SK-N-SH (cell line): ENCODE measurements at regions not wholly inside any gene's neighbourhood (a gene's known extent, or its start where the extent isn't known, plus 50 kb on each side); places are given as distances from the start of the nearest gene placed in this dataset.

Experiments
- CTCF ChIA-PET: fragments of 300-600, 350-600 bp; formaldehyde crosslinking; extraction: SDS; loops from one replicate; lab custom pipeline; 2021; lab: Yijun Ruan, JAX
- POLR2A ChIA-PET: fragments of 350-600 bp; sonication (Branson Sonifier 250); formaldehyde crosslinking; extraction: SDS; loops from one replicate; lab custom pipeline; 2020; ENCODE audit warnings: antibody characterized with exemption, inconsistent platforms; lab: Yijun Ruan, JAX
- DNase-seq: peaks from one replicate; pipeline ENCODE4 v3.0.0; 2012
- H2AFZ ChIP-seq: fragments of 200-600 bp; sonication (generic); 2 replicates; pipeline ENCODE4 v1.8.1; 2016; ENCODE audit warnings: antibody characterized with exemption, mild to moderate bottlenecking, low read depth
- H3F3A ChIP-seq: fragments of 200-600 bp; sonication (generic); replicated peaks from 2 replicates; pipeline ENCODE3; 2016; ENCODE audit warnings: antibody characterized with exemption, mild to moderate bottlenecking; ENCODE audit not compliant: insufficient read depth
- H3K27ac ChIP-seq, 2 experiments: fragments of 200-500 bp in 1 of 2; fragments of 200-600 bp in 1 of 2; sonication (Bioruptor generic) in 1 of 2; sonication (generic), shearing (Covaris generic) in 1 of 2; 2 replicates each; pipeline versions ENCODE4 v1.5.1 to v1.6.1; 2014 to 2016; ENCODE audit warnings: low read depth in 2 of 2, inconsistent platforms in 1 of 2, low read length in 1 of 2, mild to moderate bottlenecking in 1 of 2, mixed read lengths in 1 of 2
- H3K27me3 ChIP-seq: fragments of 200-600 bp; sonication (generic), shearing (Covaris generic); 2 replicates; pipeline ENCODE4 v1.6.1; 2016; ENCODE audit warnings: mixed run types; ENCODE audit not compliant: insufficient read depth
- H3K36me3 ChIP-seq, 2 experiments: fragments of 200-500 bp in 1 of 2; fragments of 200-600 bp in 1 of 2; sonication (Bioruptor generic) in 1 of 2; sonication (generic) in 1 of 2; replicated peaks in 1 of 2; 2 replicates each; pipeline versions ENCODE3 to v1.5.1; 2014 to 2016; ENCODE audit warnings: low read length in 1 of 2, mild to moderate bottlenecking in 1 of 2; ENCODE audit not compliant: insufficient read depth in 2 of 2, control insufficient read depth in 1 of 2
- H3K4me1 ChIP-seq, 2 experiments: fragments of 200-500 bp in 1 of 2; fragments of 200-600 bp in 1 of 2; sonication (Bioruptor generic) in 1 of 2; sonication (generic), shearing (Covaris generic) in 1 of 2; 2 replicates each; pipeline versions ENCODE4 v1.5.1 to v1.6.1; 2014 to 2016; ENCODE audit warnings: low read depth in 1 of 2, low read length in 1 of 2, mixed run types in 1 of 2; ENCODE audit not compliant: insufficient read depth in 2 of 2, control insufficient read depth in 1 of 2
- H3K4me2 ChIP-seq: fragments of 200-600 bp; sonication (generic), shearing (Covaris generic); 2 replicates; pipeline ENCODE4 v1.6.1; 2017; ENCODE audit warnings: mixed run types
- H3K4me3 ChIP-seq, 2 experiments: fragments of 200-500 bp in 1 of 2; fragments of 200-600 bp in 1 of 2; sonication (Bioruptor generic) in 1 of 2; sonication (generic), shearing (Covaris generic) in 1 of 2; 2 replicates each; pipeline versions ENCODE4 v1.5.1 to v1.8.1; 2014 to 2016; ENCODE audit warnings: low read depth in 2 of 2, inconsistent platforms in 1 of 2, low read length in 1 of 2, mild to moderate bottlenecking in 1 of 2, mixed read lengths in 1 of 2, moderate library complexity in 1 of 2
- H3K79me2 ChIP-seq: fragments of 200-600 bp; sonication (generic); 2 replicates; pipeline ENCODE4 v1.8.1; 2017; ENCODE audit warnings: mild to moderate bottlenecking; ENCODE audit not compliant: insufficient read depth
- H3K9ac ChIP-seq: fragments of 200-600 bp; sonication (generic); 2 replicates; pipeline ENCODE4 v1.6.1; 2017; ENCODE audit warnings: mixed run types
- H3K9me2 ChIP-seq: fragments of 200-600 bp; sonication (generic); 2 replicates; pipeline ENCODE4 v1.6.1; 2017; ENCODE audit warnings: mixed run types
- H3K9me3 ChIP-seq: fragments of 200-600 bp; sonication (generic); 2 replicates; pipeline ENCODE4 v1.6.1; 2017; ENCODE audit warnings: mixed run types, mild to moderate bottlenecking, moderate library complexity
- H4K20me1 ChIP-seq: fragments of 200-600 bp; sonication (generic); 2 replicates; pipeline ENCODE4 v1.6.1; 2017; ENCODE audit warnings: mild to moderate bottlenecking, mixed run types; ENCODE audit not compliant: insufficient read depth
- CHD2 ChIP-seq: fragments of 150-350 bp; IDR thresholded peaks from 2 replicates; pipeline ENCODE4 v1.6.1; 2018; ENCODE audit warnings: low read length; ENCODE audit not compliant: partially characterized antibody
- ELF1 ChIP-seq: IDR thresholded peaks from 2 replicates; pipeline ENCODE4 v1.4.0; 2012
- EP300 ChIP-seq, 2 experiments: IDR thresholded peaks; 2 replicates each; pipeline versions ENCODE4 v1.4.0 to v1.6.1; 2012; ENCODE audit warnings: borderline replicate concordance in 1 of 2, low read depth in 1 of 2, low read length in 1 of 2
- EZH2phosphoT487 ChIP-seq: fragments of 200-600 bp; sonication (generic); IDR thresholded peaks from 2 replicates; pipeline ENCODE4 v1.6.1; 2017; ENCODE audit warnings: low read depth, mixed run types, mild to moderate bottlenecking, antibody characterized with exemption, moderate library complexity, borderline replicate concordance
- GABPA ChIP-seq: IDR thresholded peaks from 2 replicates; pipeline ENCODE4 v1.4.0; 2012; ENCODE audit warnings: low read depth, mild to moderate bottlenecking
- GATA2 ChIP-seq: sonication (generic); formaldehyde crosslinking; IDR thresholded peaks from 2 replicates; pipeline ENCODE4 v1.5.0; 2020; ENCODE audit warnings: mild to moderate bottlenecking, missing genetic modification reagents
- MEF2A ChIP-seq: IDR thresholded peaks from 2 replicates; pipeline ENCODE4 v1.4.0; 2012; ENCODE audit warnings: low read depth, borderline replicate concordance
- NFIC ChIP-seq: IDR thresholded peaks from 2 replicates; pipeline ENCODE4 v1.4.0; 2012; ENCODE audit warnings: borderline replicate concordance
- POLR2AphosphoS5 ChIP-seq: IDR thresholded peaks from 2 replicates; pipeline ENCODE4 v1.6.1; 2012; ENCODE audit warnings: low read depth, low read length
- RAD21 ChIP-seq: IDR thresholded peaks from 2 replicates; pipeline ENCODE4 v1.6.1; 2012; ENCODE audit warnings: mild to moderate bottlenecking, low read length
- REST ChIP-seq: IDR thresholded peaks from 2 replicates; pipeline ENCODE4 v1.6.1; 2012; ENCODE audit warnings: mild to moderate bottlenecking, low read depth, low read length, moderate library complexity
- RXRA ChIP-seq: IDR thresholded peaks from 2 replicates; pipeline ENCODE4 v1.4.0; 2012; ENCODE audit warnings: low read depth, mild to moderate bottlenecking, borderline replicate concordance
- SIN3A ChIP-seq: IDR thresholded peaks from 2 replicates; pipeline ENCODE4 v1.6.1; 2012; ENCODE audit warnings: low read depth, mild to moderate bottlenecking, low read length, moderate library complexity, borderline replicate concordance
- SMC3 ChIP-seq: IDR thresholded peaks from 2 replicates; pipeline ENCODE4 v1.6.1; 2012; ENCODE audit warnings: low read depth, low read length, improper control_type of control experiment
- TAF1 ChIP-seq: IDR thresholded peaks from 2 replicates; pipeline ENCODE4 v1.6.1; 2012; ENCODE audit warnings: low read depth, mild to moderate bottlenecking, low read length, moderate library complexity, borderline replicate concordance
- TCF12 ChIP-seq: IDR thresholded peaks from 2 replicates; pipeline ENCODE4 v1.4.0; 2012
- TEAD4 ChIP-seq: IDR thresholded peaks from 2 replicates; pipeline ENCODE4 v1.4.0; 2012; ENCODE audit warnings: mild to moderate bottlenecking, borderline replicate concordance; ENCODE audit not compliant: insufficient read depth
- YY1 ChIP-seq: IDR thresholded peaks from 2 replicates; pipeline ENCODE4 v1.4.0; 2012; ENCODE audit warnings: low read depth, mild to moderate bottlenecking
- ZBTB33 ChIP-seq: IDR thresholded peaks from 2 replicates; pipeline ENCODE4 v1.4.0; 2012; ENCODE audit warnings: low read depth, borderline replicate concordance
- WGBS: methylation state at CpG from one replicate; pipeline ENCODE4 v1.1.6; 2017; ENCODE audit warnings: low lambda C conversion rate; 5-methylcytosine and 5-hydroxymethylcytosine counted together
- TF ChIP-seq, protein P1 (sequence below): fragments of 200-600 bp; sonication (generic); IDR thresholded peaks from 2 replicates; pipeline ENCODE4 v1.6.1; 2017; ENCODE audit warnings: antibody characterized with exemption, mild to moderate bottlenecking, moderate library complexity

DNA sequence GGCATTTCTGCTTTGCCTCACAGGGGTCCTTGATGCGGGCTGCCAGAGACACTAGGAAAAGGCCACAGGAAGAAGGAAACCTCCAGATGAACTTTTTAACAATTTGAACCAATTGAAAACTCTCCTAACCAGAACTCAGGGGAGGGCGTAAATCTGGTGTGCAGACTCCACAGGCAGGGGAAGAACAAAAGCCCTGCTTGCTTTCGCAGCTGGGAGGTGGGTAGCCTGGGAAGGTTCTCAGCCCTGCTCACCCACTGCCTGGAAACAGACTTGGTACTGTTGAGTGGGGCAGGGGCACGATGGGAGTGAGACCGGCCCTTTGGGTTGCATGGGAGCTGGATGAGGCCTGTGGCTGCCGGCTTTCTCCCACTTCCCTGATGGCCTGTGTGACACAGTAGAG, 237.8 kb upstream of the TLE4 start (continued):
- no peak for TF ChIP-seq REST
- TF ChIP-seq MEF2A, result no peak
- TF ChIP-seq GATA2 (CRISPR knock-in tag), result no peak
- TF ChIP-seq, all 33 proteins: peak for 0

- ChIA-PET CTCF (interaction anchor here (0.9 kb wide), 1 partner anchor 80 kb away, joined by 4 read pairs; no protein-coding TSS in a partner anchor), POLR2A (no interaction called here)
- no peak overlapping the region for H2AFZ ChIP-seq
- H3K9me3 ChIP-seq, result no peaks in the 10 kb centered on the region; the same call in 1 of the 2 replicates
- H3K27ac ChIP-seq, result no peak overlapping the region
- H3F3A ChIP-seq, result no peaks in the 10 kb centered on the region
- H3K36me3 ChIP-seq, result no peaks in the 10 kb centered on the region
- H3K4me1 ChIP-seq, result peaks cover 0 to 10% of the 10 kb centered on the region in 2 experiments; a peak in 2 of 4 replicates
- H4K20me1 ChIP-seq, result no peaks in the 10 kb centered on the region
- H3K9ac ChIP-seq, result no peak overlapping the region
- H3K4me2 ChIP-seq, result no peak overlapping the region
- DNase-seq, result no peak
- WGBS, result 79% methylated on average over 1 of the region's 1 CpG
- H3K27me3 ChIP-seq, result no peaks in the 10 kb centered on the region
- H3K9me2 ChIP-seq, result no peaks in the 10 kb centered on the region
- H3K79me2 ChIP-seq, result no peaks in the 10 kb centered on the region
- H3K4me3 ChIP-seq, result no peak overlapping the region
- TF ChIP-seq, protein P1, sequence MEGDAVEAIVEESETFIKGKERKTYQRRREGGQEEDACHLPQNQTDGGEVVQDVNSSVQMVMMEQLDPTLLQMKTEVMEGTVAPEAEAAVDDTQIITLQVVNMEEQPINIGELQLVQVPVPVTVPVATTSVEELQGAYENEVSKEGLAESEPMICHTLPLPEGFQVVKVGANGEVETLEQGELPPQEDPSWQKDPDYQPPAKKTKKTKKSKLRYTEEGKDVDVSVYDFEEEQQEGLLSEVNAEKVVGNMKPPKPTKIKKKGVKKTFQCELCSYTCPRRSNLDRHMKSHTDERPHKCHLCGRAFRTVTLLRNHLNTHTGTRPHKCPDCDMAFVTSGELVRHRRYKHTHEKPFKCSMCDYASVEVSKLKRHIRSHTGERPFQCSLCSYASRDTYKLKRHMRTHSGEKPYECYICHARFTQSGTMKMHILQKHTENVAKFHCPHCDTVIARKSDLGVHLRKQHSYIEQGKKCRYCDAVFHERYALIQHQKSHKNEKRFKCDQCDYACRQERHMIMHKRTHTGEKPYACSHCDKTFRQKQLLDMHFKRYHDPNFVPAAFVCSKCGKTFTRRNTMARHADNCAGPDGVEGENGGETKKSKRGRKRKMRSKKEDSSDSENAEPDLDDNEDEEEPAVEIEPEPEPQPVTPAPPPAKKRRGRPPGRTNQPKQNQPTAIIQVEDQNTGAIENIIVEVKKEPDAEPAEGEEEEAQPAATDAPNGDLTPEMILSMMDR, result no peak
- TF ChIP-seq GATA2 (CRISPR knock-in tag), result no peak
- no peak for TF ChIP-seq TEAD4
- TF ChIP-seq CHD2, result no peak
- TF ChIP-seq YY1, result no peak
- TF ChIP-seq RAD21, result no peak
- TF ChIP-seq SMC3, result no peak
- no peak for TF ChIP-seq TCF12
- no peak for TF ChIP-seq RXRA
- no peak for TF ChIP-seq EZH2phosphoT487
- no peak for TF ChIP-seq ZBTB33
- TF ChIP-seq ELF1, result no peak
- TF ChIP-seq EP300 (IDR thresholded peaks at IDR 0.05; ENCODE audit: borderline replicate concordance in 1 of 2, low read depth in 1 of 2, low read length in 1 of 2), result no peak
- no peak for TF ChIP-seq NFIC
- TF ChIP-seq SIN3A, result no peak
- no peak for TF ChIP-seq REST
- no peak for TF ChIP-seq GABPA
- no peak for TF ChIP-seq POLR2AphosphoS5
- TF ChIP-seq TAF1, result no peak
Observed at GRCh38 chr9:79334711-79335110, 237.1 kb upstream of the TLE4 start.
